T47D (cell line): ENCODE measurements at regions not wholly inside any gene's neighbourhood (a gene's known extent, or its start where the extent isn't known, plus 50 kb on each side); places are given as distances from the start of the nearest gene placed in this dataset.

Experiments
- DNase-seq, 2 experiments: peaks; one replicate each; pipeline versions ENCODE4 v3.0.0 to v3.0.0-alpha.2; 2011 to 2012; ENCODE audit warnings: low read depth in 1 of 2, low spot score in 1 of 2
- JUND ChIP-seq: IDR thresholded peaks from 2 replicates; pipeline ENCODE4 v1.6.1; 2012; ENCODE audit warnings: low read depth
- in situ Hi-C: cut with HindIII; loops from 2 replicates; pipeline ENCODE4 v1.10.0; 2016; ENCODE audit warnings: low sequenced_read_pairs, low pct_unique_long_range_greater_than_20kb

DNA sequence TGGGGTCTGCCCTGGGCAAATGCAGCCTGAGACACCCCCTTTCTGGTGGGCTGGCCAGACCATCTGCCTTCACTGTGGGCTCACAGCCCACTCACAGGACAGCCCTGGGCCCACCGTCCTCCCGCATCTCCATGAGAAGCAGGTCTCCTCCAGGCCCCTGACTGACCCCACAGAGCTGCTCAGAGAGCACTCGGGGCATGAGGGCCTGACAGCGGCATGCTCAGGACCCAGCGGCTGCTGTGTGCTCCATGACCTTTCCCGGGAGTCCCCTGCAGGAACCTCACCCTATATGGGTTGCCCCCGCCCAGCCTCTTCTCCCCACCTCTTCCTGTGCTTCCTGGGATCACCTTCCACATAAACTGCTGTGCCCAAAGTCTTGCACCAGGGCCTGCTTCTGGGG is 162.4 kb upstream of the CST7 start:
- in situ Hi-C loops, result no loop called here
- TF ChIP-seq JUND, result no peak

DNA sequence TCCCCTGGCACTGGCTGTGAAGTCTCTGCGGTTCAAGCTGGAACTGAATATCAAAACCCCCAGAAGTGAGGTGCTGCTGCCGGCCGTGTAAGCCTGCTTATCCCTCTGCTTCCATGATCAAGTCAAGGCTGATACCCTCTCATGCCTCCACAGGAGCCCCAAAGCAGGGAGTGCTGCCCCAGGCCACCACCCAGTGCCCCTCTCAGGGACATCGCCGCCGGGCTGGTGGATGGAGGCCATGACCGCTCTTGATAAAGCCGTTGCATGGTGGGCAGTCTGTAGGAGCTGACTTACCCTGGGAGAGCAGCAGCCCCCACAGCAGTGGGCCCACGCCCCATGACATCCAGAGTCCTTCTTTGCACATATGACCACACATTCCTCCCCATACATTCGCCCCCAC is 162.0 kb upstream of the CST7 start:
- in situ Hi-C loops, result no loop called here
- no peak for TF ChIP-seq JUND
- DNase-seq, result no peak

More for the DNA sequence above, 162.4 kb upstream of the CST7 start:
- no peak for DNase-seq

DNA sequence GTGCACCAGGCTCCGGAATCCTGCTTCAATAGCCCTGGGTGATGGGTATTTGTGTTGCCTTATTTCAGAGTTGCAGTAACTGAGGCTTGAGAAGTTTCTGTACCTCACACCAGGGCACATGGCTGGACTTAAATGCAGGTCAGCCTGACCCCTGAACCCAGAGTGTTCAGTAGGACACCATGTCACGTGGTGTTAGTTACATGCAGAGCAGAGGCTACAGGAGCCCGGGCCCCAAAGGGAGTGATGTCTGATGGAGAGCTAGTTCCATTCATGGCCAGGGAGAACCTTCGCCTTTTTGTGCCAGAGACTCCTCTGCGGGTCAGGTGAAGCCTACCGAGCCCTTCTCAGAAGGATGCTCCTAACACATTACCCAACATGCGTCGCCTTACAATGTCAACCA is 161.4 kb upstream of the CST7 start:
- in situ Hi-C loops, result no loop called here
- DNase-seq, result no peak
- no peak for TF ChIP-seq JUND

DNA sequence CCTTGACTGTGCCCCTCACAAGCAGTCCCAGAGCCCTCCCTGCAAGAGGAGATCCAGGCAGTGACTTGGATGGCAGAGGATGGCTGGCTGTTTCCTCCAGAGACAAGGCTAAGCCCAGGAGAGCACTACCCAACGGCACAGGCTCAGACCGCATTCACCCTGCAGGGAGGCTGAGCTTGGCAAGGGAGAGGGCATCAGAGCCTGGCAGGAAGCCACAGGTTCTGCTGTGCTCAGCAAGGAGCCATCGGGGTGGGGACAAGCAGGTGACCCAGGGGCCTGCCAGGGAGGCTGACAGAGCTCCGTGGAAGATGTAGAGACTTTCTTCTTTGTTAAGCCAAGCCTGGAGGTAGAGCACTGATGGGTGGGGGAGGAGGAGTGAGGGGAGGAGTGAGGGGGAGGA is 159.2 kb upstream of the CST7 start:
- no peak for DNase-seq
- TF ChIP-seq JUND, result no peak
- in situ Hi-C loops, result no loop called here

DNA sequence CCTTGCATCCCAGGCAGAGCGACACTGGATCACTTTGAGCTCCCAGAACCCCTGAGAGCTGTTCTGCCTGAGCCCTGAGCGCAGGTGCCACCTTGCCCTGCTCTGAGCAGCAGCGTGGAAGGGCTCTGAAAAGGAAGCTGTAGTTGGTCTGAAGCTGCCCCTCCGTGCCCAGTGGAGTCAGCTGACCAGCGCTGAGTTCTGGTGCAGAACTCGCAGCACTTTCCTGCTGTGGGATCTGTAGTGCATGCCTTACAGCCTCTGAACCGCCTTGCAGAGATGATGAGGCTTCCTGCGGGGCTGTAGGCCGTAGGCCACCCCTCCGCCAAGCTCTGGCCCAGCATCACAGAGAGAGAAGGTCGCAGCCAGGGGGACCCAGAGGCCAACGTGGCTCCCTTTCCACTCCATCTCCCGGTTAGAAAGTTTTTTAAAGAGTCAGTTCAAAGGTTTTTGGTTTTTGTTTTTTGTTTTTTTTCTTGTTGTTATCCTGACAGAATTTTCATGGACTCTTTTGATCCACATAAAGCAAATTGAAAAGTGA is 158.3 kb upstream of the CST7 start:
- no peak for DNase-seq
- TF ChIP-seq JUND, result no peak
- in situ Hi-C loops, result no loop called here

DNA sequence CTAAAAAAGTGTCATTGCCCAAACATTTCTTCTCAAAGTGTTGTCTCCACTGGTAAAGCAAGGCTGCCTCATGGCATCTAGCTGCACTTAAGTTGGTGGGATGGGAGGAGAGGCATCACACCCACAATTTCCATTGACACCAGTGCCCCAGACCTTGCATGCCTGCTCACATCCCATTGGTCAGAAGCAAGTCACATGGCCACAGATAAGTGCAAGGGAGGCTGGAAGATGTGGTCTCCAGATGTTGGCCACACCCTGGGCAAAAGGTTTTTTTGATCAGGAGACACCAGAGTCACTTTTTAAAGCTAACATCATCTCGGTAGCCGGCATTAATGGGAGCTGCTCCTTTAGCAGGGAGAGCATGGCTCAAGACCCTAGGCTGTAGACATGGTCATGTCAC is 157.1 kb upstream of the CST7 start:
- in situ Hi-C loops, result no loop called here
- no peak for DNase-seq
- no peak for TF ChIP-seq JUND

DNA sequence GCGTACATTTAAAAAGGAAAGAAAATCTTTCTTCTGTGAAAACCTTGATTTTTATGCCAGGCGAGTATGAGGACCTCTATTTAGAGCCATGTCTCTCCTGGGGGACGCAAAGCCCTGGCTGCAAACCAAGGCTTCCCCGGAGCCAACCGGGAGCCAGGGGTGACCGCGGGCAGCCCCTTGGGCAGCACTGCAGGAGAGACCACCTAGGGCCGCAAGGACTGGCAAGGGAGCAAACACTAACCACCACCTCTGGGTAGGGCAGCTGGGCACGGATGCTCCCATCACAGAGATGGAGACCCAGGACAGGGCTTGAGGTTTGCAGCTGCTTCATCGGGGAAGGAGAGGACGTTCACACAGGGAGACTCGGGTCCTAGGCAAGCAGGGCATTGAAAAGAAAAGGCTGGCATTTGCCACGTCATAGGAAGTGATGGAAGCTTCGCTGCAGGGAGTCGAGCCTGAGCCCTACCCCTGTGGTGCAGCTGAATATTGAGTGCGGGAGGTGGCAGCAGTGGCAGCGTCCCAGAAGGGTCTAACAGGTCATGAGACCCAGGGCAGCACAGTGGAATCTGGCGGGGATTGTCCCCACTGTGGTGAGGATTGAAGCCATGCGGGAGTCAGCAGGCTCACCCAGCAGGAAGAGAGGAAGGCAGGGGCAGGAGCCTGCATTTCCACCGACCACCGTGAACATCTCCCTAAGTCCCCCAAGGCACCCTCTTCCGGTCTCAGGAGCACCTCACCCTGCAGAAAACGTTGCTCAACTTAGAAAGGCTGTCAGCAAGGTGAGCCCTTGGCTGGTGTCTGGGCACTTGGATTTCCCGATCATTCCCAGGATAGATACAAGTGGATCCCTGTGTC is 156.2 kb upstream of the CST7 start:
- DNase-seq, result no peak
- no peak for TF ChIP-seq JUND
- in situ Hi-C loops, result no loop called here

DNA sequence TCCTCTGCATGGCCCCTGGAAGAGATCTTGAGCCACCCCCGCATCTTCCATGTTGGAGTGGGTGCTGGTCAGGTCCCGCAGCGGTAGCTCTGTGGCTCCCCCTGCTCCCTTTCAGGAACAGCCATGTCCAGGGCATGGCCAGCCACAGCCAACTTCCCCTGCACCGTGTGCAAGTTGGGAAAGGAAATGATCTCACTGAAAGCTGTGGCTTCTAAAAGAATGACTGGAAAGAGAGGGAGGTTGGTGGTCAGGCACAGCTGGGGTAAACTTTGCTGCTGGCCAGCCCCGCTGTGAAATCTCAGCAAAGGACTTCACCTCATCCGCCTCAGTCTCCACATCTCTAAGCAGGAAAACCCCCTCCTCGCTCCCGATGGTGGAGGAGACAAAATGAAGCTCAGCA is 153.6 kb upstream of the CST7 start:
- no peak for DNase-seq
- in situ Hi-C loops, result no loop called here
- TF ChIP-seq JUND, result no peak

DNA sequence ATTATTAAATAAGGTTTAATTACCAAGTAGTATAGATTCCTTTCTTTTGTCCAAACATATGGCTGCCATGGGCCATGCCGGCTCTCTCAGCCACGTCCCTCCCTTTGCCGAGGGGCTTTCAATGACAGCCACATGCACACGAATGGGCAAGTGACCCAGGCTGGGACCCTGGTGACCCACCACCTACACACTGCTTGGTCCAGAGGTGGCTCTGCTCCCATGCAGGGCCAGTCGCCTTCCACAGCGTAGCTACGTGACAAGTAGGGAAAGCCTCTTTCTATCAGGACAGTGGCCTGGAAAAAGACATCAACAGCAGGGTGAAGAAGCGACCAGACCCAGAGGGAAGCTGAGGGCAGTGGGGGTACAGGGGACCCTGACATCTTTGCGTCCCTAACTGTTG is 152.8 kb upstream of the CST7 start:
- TF ChIP-seq JUND, result no peak
- DNase-seq, result no peak
- in situ Hi-C loops, result no loop called here

DNA sequence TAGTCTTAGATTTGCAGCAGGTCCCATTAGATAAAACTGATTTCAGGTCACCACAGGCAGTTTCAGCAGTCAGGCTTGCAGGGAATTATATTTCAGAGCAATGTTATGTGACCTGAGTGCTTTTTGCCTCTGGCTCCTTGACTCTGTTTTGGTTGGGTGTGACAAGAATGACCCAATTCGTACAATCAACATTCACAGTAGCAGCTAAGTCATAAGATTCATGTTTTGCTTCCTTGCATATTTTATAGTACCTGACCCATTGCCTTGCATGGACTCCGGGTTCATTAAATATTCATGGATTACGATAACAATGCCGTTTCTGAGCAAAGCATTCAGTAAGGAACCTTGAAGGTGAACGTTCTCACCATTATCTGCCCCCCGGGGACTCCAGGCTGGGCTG is 152.0 kb upstream of the CST7 start:
- no peak for DNase-seq
- in situ Hi-C loops, result no loop called here
- no peak for TF ChIP-seq JUND

DNA sequence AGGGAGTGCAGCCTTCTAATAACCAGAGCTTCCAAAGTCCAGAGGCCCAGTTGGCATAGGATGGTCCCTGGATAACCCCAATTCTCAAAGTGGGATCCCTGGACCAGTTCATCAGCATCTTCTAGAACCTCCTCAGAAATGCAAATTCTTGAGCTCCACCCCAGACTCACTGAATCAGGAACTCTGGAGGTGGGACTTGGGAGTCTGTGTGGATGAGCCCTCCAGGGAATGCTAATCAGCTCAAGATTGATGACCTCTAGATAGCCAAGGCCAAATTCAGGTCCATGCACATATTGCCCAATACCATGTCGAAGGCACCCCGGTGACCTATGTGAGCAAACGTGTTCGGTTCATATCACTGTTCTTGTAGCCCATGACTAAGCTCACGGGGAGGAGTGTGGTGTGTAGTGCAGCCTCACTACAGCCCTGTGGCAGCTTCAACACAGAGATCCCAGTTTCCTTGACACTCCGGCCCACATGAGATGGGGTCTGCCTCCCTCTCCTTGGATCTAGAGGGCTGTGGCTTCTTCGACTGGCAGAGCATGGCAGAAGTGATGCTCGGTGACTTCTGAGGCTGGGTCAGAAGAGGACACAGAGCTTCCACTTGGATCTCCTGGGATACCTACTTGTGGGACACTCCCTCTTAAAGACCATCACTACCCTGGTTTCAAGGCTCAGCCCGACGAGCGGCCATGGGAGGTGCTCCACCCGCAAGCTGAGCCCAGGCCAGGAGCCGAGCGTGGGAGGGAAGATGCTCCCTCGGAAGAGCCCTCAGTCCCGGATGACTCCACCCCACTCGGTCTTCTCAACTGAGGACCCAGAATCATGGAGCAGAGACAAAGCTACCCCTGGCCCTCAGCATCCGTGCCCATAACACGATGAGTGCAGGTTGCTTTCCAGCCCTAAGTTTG is 151.1 kb upstream of the CST7 start:
- in situ Hi-C loops, result no loop called here
- TF ChIP-seq JUND, result no peak
- DNase-seq, result no peak

DNA sequence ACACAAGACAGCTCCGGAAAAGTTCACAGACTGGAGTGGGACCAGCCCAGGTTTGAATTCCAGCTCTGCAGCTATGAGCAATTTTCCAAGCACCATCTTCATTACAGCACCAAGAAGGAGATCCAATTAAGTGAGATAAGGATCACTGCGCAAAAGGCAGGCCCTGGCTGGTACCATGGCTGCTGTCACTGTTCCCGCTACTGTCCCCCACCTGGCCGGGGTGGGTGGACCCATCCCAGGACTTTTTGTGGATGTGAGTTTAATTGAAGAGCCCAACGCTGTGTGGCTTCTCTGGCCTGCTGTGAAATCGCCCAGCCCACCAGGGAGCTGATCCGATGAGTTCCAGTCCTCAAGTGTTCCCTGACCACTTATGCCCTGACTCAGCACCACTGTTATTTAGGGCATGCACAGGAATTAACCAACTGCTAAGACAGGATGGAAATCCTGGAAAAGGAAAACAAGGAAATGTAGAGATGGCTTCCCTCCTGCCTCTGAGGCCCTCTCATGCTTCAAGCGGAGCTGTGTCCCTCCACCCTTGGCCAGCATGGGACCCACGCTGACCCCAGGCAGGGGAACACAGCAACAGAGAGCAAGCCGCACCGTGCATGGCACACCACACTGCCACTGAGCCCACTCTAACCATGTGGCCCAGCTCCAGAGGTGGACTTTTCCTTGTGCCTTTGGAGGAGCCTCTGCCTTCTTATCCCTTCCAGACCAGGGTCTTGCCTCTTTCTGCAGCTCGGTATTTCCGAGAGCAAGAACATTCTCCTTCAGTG is 150.0 kb upstream of the CST7 start:
- in situ Hi-C loops, result no loop called here
- TF ChIP-seq JUND, result no peak
- DNase-seq, result no peak
